Trophoblast cell (in vitro differentiated cells and primary cell): ENCODE measurements at regions not wholly inside any gene's neighbourhood (a gene's known extent, or its start where the extent isn't known, plus 50 kb on each side); places are given as distances from the start of the nearest gene placed in this dataset.

Experiments
- DNase-seq, 2 donors: peaks; one replicate each; pipeline ENCODE4 v3.0.0-alpha.2; 2016
- H2AFZ ChIP-seq: 2 replicates; pipeline ENCODE4 v1.6.1; 2013; ENCODE audit warnings: low read length, moderate library complexity, mild to moderate bottlenecking; ENCODE audit not compliant: insufficient read depth, poor library complexity
- H2AK5ac ChIP-seq: 2 replicates; pipeline ENCODE4 v1.6.1; 2013; ENCODE audit warnings: mild to moderate bottlenecking, low read length
- H2BK120ac ChIP-seq: 2 replicates; pipeline ENCODE4 v1.6.1; 2013; ENCODE audit warnings: low read length, mild to moderate bottlenecking, moderate library complexity; ENCODE audit not compliant: insufficient read depth, poor library complexity
- H2BK12ac ChIP-seq: 2 replicates; pipeline ENCODE4 v1.6.1; 2013; ENCODE audit warnings: mild to moderate bottlenecking, low read length, moderate library complexity
- H2BK5ac ChIP-seq: 2 replicates; pipeline ENCODE4 v1.6.1; 2013; ENCODE audit warnings: low read length, low read depth, moderate library complexity, mild to moderate bottlenecking; ENCODE audit not compliant: poor library complexity
- H3K14ac ChIP-seq: 2 replicates; pipeline ENCODE4 v1.6.1; 2013; ENCODE audit warnings: mild to moderate bottlenecking, low read length
- H3K18ac ChIP-seq: 2 replicates; pipeline ENCODE4 v1.6.1; 2013; ENCODE audit warnings: mild to moderate bottlenecking, low read length
- H3K23ac ChIP-seq: 2 replicates; pipeline ENCODE4 v1.6.1; 2013; ENCODE audit warnings: low read length
- H3K27ac ChIP-seq: 2 replicates; pipeline ENCODE4 v1.5.1; 2013; ENCODE audit warnings: low read depth, mild to moderate bottlenecking, inconsistent platforms, low read length, moderate library complexity
- H3K27me3 ChIP-seq: 2 replicates; pipeline ENCODE4 v1.6.1; 2013; ENCODE audit warnings: inconsistent platforms, mild to moderate bottlenecking, low read length, moderate library complexity; ENCODE audit not compliant: insufficient read depth
- H3K36me3 ChIP-seq, 2 experiments: 1 replicate in 1 of 2; 2 replicates in 1 of 2; pipeline ENCODE4 v1.6.1; 2013; ENCODE audit warnings: low read length in 2 of 2, mild to moderate bottlenecking in 2 of 2, moderate library complexity in 1 of 2; ENCODE audit not compliant: insufficient read depth in 2 of 2, control insufficient read depth in 1 of 2
- H3K4ac ChIP-seq: 2 replicates; pipeline ENCODE4 v1.6.1; 2013; ENCODE audit warnings: low read depth, mild to moderate bottlenecking, low read length, moderate library complexity
- H3K4me1 ChIP-seq, 2 experiments: 1 replicate in 1 of 2; 2 replicates in 1 of 2; pipeline ENCODE4 v1.6.1; 2013; ENCODE audit warnings: low read length in 2 of 2, mild to moderate bottlenecking in 2 of 2, moderate library complexity in 1 of 2; ENCODE audit not compliant: insufficient read depth in 2 of 2, control insufficient read depth in 1 of 2
- H3K4me2 ChIP-seq: 2 replicates; pipeline ENCODE4 v1.6.1; 2013; ENCODE audit warnings: inconsistent platforms, mild to moderate bottlenecking, low read length, moderate library complexity
- H3K4me3 ChIP-seq: 2 replicates; pipeline ENCODE4 v1.5.1; 2013; ENCODE audit warnings: mild to moderate bottlenecking, low read depth, low read length, inconsistent platforms
- H3K79me1 ChIP-seq: one replicate; pipeline ENCODE4 v1.6.1; 2013; ENCODE audit warnings: low read length
- H3K79me2 ChIP-seq: 2 replicates; pipeline ENCODE4 v1.6.1; 2013; ENCODE audit warnings: low read length, mild to moderate bottlenecking; ENCODE audit not compliant: control insufficient read depth, insufficient read depth, poor library complexity
- H3K9ac ChIP-seq: 2 replicates; pipeline ENCODE4 v1.6.1; 2013; ENCODE audit warnings: mild to moderate bottlenecking, low read length
- H3K9me3 ChIP-seq: 2 replicates; pipeline ENCODE4 v1.6.1; 2013; ENCODE audit warnings: low read depth, mild to moderate bottlenecking, control low read depth, inconsistent platforms, low read length; ENCODE audit not compliant: insufficient read depth
- H4K12ac ChIP-seq: 2 replicates; pipeline ENCODE4 v1.6.1; 2013; ENCODE audit warnings: low read depth, mild to moderate bottlenecking, low read length, moderate library complexity
- H4K8ac ChIP-seq: 2 replicates; pipeline ENCODE4 v1.6.1; 2013; ENCODE audit warnings: low read depth, mild to moderate bottlenecking, low read length, moderate library complexity
- H4K91ac ChIP-seq: one replicate; pipeline ENCODE4 v1.6.1; 2013; ENCODE audit warnings: low read depth, mild to moderate bottlenecking, low read length, moderate library complexity
- WGBS: extraction: QIAGEN DNeasy Blood & Tissue Kit; methylation state at CpG from one replicate; pipeline ENCODE4 v1.1.7; 2013; ENCODE audit warnings: missing lambda C conversion rate; ENCODE audit not compliant: insufficient read length, insufficient coverage; ENCODE audit errors: extremely low coverage; 5-methylcytosine and 5-hydroxymethylcytosine counted together

DNA sequence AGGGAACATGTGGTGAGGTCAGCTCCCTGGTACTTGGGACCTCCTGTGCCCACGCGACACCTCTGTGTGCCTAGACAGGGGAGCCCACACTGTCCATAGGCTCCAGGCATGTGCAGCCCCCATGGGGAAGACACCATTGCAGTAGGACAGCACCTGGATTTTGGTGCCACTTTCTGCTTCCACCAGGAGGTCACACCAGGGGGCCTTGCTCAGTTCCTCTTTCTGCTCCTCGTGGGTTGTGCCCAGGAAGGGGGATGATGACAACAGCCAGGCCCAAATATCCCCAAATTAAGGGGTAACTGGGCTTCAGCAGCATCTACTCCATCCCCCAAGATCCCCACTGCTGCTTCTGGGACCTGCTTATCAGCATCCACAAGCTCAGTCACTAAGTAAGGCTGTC is 358.2 kb upstream of the KAZN start:
- no peak overlapping the region for H2AFZ ChIP-seq
- no peak overlapping the region for H2BK120ac ChIP-seq
- no peak overlapping the region for H3K18ac ChIP-seq
- no peak overlapping the region for H3K23ac ChIP-seq
- no peaks in the 10 kb centered on the region for H3K79me1 ChIP-seq
- WGBS = no CpG with 5 or more reads among the region's 3 CpGs
- no peak overlapping the region for H4K91ac ChIP-seq
- no peak overlapping the region for H4K8ac ChIP-seq
- no peak overlapping the region for H3K14ac ChIP-seq
- H3K9me3 ChIP-seq = no peaks in the 10 kb centered on the region
- no peaks in the 10 kb centered on the region for H3K27me3 ChIP-seq
- no peaks in the 10 kb centered on the region for H3K79me2 ChIP-seq
- no peak overlapping the region for H3K4me2 ChIP-seq
- no peak overlapping the region for H2AK5ac ChIP-seq
- H2BK12ac ChIP-seq = no peak overlapping the region
- no peaks in the 10 kb centered on the region for H3K4me1 ChIP-seq
- no peak overlapping the region for H3K4me3 ChIP-seq
- no peak overlapping the region for H3K4ac ChIP-seq
- no peak for DNase-seq
- no peak overlapping the region for H3K27ac ChIP-seq
- H2BK5ac ChIP-seq = no peak overlapping the region
- no peak overlapping the region for H4K12ac ChIP-seq
- no peak overlapping the region for H3K9ac ChIP-seq
- no peaks in the 10 kb centered on the region for H3K36me3 ChIP-seq

DNA sequence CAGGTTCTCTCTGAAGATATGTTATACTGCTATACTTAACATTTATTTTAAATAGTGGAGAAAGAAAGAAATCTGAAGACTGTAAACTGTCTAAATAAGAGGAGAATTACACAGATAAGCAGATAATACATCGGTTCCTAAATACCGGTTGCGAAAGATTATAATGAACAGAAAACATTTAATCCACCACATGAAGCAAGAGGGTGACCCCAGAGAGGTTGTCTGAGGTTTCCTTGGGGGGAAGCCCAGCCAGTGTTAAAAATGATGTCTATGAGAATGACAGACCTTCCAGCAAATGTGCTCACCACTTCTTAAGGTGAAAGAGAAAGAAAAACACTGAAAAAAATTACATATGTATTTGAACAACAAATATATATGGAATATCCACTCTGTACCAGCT is 356.4 kb upstream of the KAZN start:
- Histone ChIP-seq H3K4me1 (no peaks in the 10 kb centered on the region), H3K4ac (no peak overlapping the region), H2BK12ac (no peak overlapping the region), H4K8ac (no peak overlapping the region), H3K23ac (no peak overlapping the region), H2BK120ac (no peak overlapping the region), H3K14ac (no peak overlapping the region), H3K36me3 (no peaks in the 10 kb centered on the region), H2BK5ac (no peak overlapping the region), H3K18ac (no peak overlapping the region), H2AK5ac (no peak overlapping the region), H3K9me3 (no peaks in the 10 kb centered on the region), H3K9ac (no peak overlapping the region), H3K4me3 (no peak overlapping the region), H2AFZ (no peak overlapping the region), H3K79me1 (no peaks in the 10 kb centered on the region), H3K27ac (no peak overlapping the region), H4K12ac (no peak overlapping the region), H3K4me2 (no peak overlapping the region), H3K79me2 (no peaks in the 10 kb centered on the region), H4K91ac (no peak overlapping the region), H3K27me3 (no peaks in the 10 kb centered on the region)
- DNase-seq = no peak
- WGBS = no CpG with 5 or more reads among the region's 3 CpGs

DNA sequence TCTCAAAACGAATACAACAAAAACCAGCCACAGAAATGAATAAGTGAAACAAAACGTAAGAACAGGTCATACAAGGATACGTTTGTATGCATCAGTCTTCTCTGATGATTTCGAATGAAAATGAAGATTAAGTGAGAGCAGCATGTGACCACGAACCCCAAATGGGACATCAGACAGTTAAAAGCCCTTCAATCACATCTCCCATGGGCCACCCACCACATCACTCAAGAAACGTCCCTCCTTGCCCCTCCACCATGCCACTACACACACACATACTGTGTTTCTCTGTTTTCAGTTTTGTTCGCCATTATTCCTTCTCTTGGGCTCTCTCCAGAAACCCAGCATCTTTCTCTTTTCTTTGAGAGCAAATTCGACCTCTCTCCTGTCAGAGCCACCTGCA is 355.6 kb upstream of the KAZN start:
- H2BK5ac ChIP-seq = no peak overlapping the region
- H2BK120ac ChIP-seq = no peak overlapping the region
- no peak overlapping the region for H4K12ac ChIP-seq
- no peak overlapping the region for H3K14ac ChIP-seq
- no peak overlapping the region for H3K23ac ChIP-seq
- H3K4ac ChIP-seq = no peak overlapping the region
- H3K9me3 ChIP-seq = no peaks in the 10 kb centered on the region
- H3K4me3 ChIP-seq = no peak overlapping the region
- H3K9ac ChIP-seq = no peak overlapping the region
- no peaks in the 10 kb centered on the region for H3K27me3 ChIP-seq
- H4K91ac ChIP-seq = no peak overlapping the region
- H3K4me1 ChIP-seq = no peaks in the 10 kb centered on the region
- H2AFZ ChIP-seq = no peak overlapping the region
- no peak overlapping the region for H2AK5ac ChIP-seq
- H3K79me2 ChIP-seq = no peaks in the 10 kb centered on the region
- no peak overlapping the region for H3K27ac ChIP-seq
- H3K4me2 ChIP-seq = no peak overlapping the region
- H4K8ac ChIP-seq = no peak overlapping the region
- no peak overlapping the region for H2BK12ac ChIP-seq
- H3K36me3 ChIP-seq = no peaks in the 10 kb centered on the region
- WGBS = no CpG with 5 or more reads among the region's 8 CpGs
- H3K79me1 ChIP-seq = no peaks in the 10 kb centered on the region
- DNase-seq = no peak
- no peak overlapping the region for H3K18ac ChIP-seq

DNA sequence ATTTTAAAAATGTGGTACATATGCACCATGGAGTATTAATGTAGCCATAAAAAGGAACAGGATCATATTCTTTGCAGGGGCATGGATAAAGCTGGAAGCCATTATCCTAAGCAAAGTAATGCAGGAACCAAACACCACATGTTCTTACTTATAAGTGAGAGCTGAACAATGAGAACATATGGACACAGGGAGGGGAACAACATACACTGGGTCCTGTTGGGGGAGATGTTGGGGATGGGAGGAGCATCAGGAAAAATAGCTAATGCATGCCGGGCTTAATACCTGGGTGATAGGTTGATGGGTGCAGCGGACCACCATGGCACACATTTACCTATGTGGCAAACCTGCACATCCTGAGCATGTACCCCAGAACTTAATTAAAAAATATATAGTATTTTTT is 352.5 kb upstream of the KAZN start:
- Histone ChIP-seq H2BK5ac (no peak overlapping the region), H2BK120ac (no peak overlapping the region), H3K79me2 (no peaks in the 10 kb centered on the region), H3K9ac (no peak overlapping the region), H3K4ac (no peak overlapping the region), H3K36me3 (no peaks in the 10 kb centered on the region), H3K9me3 (no peaks in the 10 kb centered on the region), H3K18ac (no peak overlapping the region), H3K27ac (no peak overlapping the region), H2AK5ac (no peak overlapping the region), H3K4me1 (no peaks in the 10 kb centered on the region), H3K4me3 (no peak overlapping the region), H3K23ac (no peak overlapping the region), H3K4me2 (no peak overlapping the region), H3K27me3 (no peaks in the 10 kb centered on the region), H2BK12ac (no peak overlapping the region), H3K79me1 (no peaks in the 10 kb centered on the region), H3K14ac (no peak overlapping the region), H4K8ac (no peak overlapping the region), H2AFZ (no peak overlapping the region), H4K12ac (no peak overlapping the region), H4K91ac (no peak overlapping the region)
- WGBS = no CpG with 5 or more reads among the region's 2 CpGs
- DNase-seq = no peak
